DND-41 (cell line): ENCODE measurements at regions not wholly inside any gene's neighbourhood (a gene's known extent, or its start where the extent isn't known, plus 50 kb on each side); places are given as distances from the start of the nearest gene placed in this dataset.

Source experiments
- ATAC-seq: fragments of 200-7000 bp; cut with Tn5 transposase; 3 replicates; pipeline ENCODE4 v1.9.1; 2021; ENCODE audit warnings: low read depth; ENCODE audit not compliant: insufficient read depth
- DNase-seq: peaks from one replicate; pipeline ENCODE4 v3.0.0-alpha.2; 2020
- H2AFZ ChIP-seq: 2 replicates; pipeline ENCODE4 v1.6.0; 2012; ENCODE audit warnings: low read depth, low read length
- H3K27ac ChIP-seq: 2 replicates; pipeline ENCODE4 v1.5.1; 2012; ENCODE audit warnings: low read length, inconsistent platforms
- H3K27me3 ChIP-seq: fragments of 200-600 bp; sonication (generic); 2 replicates; pipeline ENCODE4 v1.6.0; 2012; ENCODE audit warnings: low read length, mild to moderate bottlenecking, inconsistent platforms; ENCODE audit not compliant: insufficient read depth, poor library complexity
- H3K36me3 ChIP-seq: 2 replicates; pipeline ENCODE4 v1.5.1; 2012; ENCODE audit warnings: low read length, inconsistent platforms; ENCODE audit not compliant: insufficient read depth
- H3K4me1 ChIP-seq: 2 replicates; pipeline ENCODE4 v1.5.1; 2012; ENCODE audit warnings: mild to moderate bottlenecking, low read length; ENCODE audit not compliant: insufficient read depth
- H3K4me2 ChIP-seq: 2 replicates; pipeline ENCODE4 v1.6.0; 2012; ENCODE audit warnings: mild to moderate bottlenecking, moderate library complexity, low read length, inconsistent platforms; ENCODE audit not compliant: insufficient read depth
- H3K4me3 ChIP-seq, 2 experiments: fragments of 200-600 bp in 1 of 2; shearing (Covaris generic) in 1 of 2; 2 replicates each; pipeline ENCODE4 v1.5.1; 2012 to 2016; ENCODE audit warnings: inconsistent platforms in 2 of 2, low read length in 2 of 2, mild to moderate bottlenecking in 2 of 2, low read depth in 1 of 2, moderate library complexity in 1 of 2
- H3K79me2 ChIP-seq: 2 replicates; pipeline ENCODE4 v1.6.0; 2012; ENCODE audit warnings: low read length, inconsistent platforms; ENCODE audit not compliant: insufficient read depth
- H3K9ac ChIP-seq: 2 replicates; pipeline ENCODE4 v1.6.0; 2012; ENCODE audit warnings: low read depth, mild to moderate bottlenecking, inconsistent platforms, low read length, moderate library complexity
- H3K9me3 ChIP-seq: 2 replicates; pipeline ENCODE4 v1.5.1; 2012; ENCODE audit warnings: low read length, moderate library complexity, mild to moderate bottlenecking, inconsistent platforms; ENCODE audit not compliant: insufficient read depth, severe bottlenecking
- H4K20me1 ChIP-seq: 2 replicates; pipeline ENCODE4 v1.6.0; 2012; ENCODE audit warnings: low read length; ENCODE audit not compliant: insufficient read depth
- CTCF ChIP-seq: IDR thresholded peaks from 2 replicates; pipeline ENCODE4 v1.5.1; 2012; ENCODE audit warnings: borderline replicate concordance, low read length, moderate library complexity, mild to moderate bottlenecking; ENCODE audit not compliant: poor library complexity, severe bottlenecking; ENCODE audit errors: extremely low read depth
- EZH2 ChIP-seq: IDR thresholded peaks from 3 replicates; pipeline ENCODE4 v1.6.1; 2012; ENCODE audit warnings: borderline replicate concordance, low read depth, mild to moderate bottlenecking, moderate library complexity, low read length, inconsistent platforms; ENCODE audit not compliant: severe bottlenecking

- H3K9me3 ChIP-seq = no peaks in the 10 kb centered on the region
- H2AFZ ChIP-seq = no peak overlapping the region
- no peaks in the 10 kb centered on the region for H3K4me1 ChIP-seq
- no peak for ATAC-seq
- H4K20me1 ChIP-seq = no peaks in the 10 kb centered on the region
- no peak overlapping the region for H3K9ac ChIP-seq
- H3K27me3 ChIP-seq = no peaks in the 10 kb centered on the region
- DNase-seq = no peak
- no peak overlapping the region for H3K4me2 ChIP-seq
- no peak overlapping the region for H3K4me3 ChIP-seq
- no peak overlapping the region for H3K27ac ChIP-seq
- H3K36me3 ChIP-seq = no peaks in the 10 kb centered on the region
- no peaks in the 10 kb centered on the region for H3K79me2 ChIP-seq
- TF ChIP-seq CTCF (no peak), EZH2 (no peak)
Measured at GRCh38 chr13:60970736-60971135, 444.9 kb downstream of the PCDH20 start.

- no peaks in the 10 kb centered on the region for H3K36me3 ChIP-seq
- TF ChIP-seq EZH2 (no peak), CTCF (no peak)
- ATAC-seq (no peak), DNase-seq (no peak)
- no peaks in the 10 kb centered on the region for H3K79me2 ChIP-seq
- H2AFZ ChIP-seq = no peak overlapping the region
- H3K4me1 ChIP-seq = no peaks in the 10 kb centered on the region
- H3K27ac ChIP-seq = no peak overlapping the region
- H3K4me3 ChIP-seq = no peak overlapping the region
- no peaks in the 10 kb centered on the region for H3K27me3 ChIP-seq
- H3K9ac ChIP-seq = no peak overlapping the region
- H4K20me1 ChIP-seq = no peaks in the 10 kb centered on the region
- H3K4me2 ChIP-seq = no peak overlapping the region
- no peaks in the 10 kb centered on the region for H3K9me3 ChIP-seq
Measured at GRCh38 chr13:60969656-60970055, 446.0 kb downstream of the PCDH20 start.

- H3K4me2 ChIP-seq = no peak overlapping the region
- H3K27ac ChIP-seq = no peak overlapping the region
- no peaks in the 10 kb centered on the region for H3K9me3 ChIP-seq
- TF ChIP-seq CTCF = no peak
- TF ChIP-seq EZH2 = no peak
- H2AFZ ChIP-seq = no peak overlapping the region
- ATAC-seq (no peak), DNase-seq (no peak)
- no peaks in the 10 kb centered on the region for H3K4me1 ChIP-seq
- H3K27me3 ChIP-seq = no peaks in the 10 kb centered on the region
- no peaks in the 10 kb centered on the region for H4K20me1 ChIP-seq
- H3K79me2 ChIP-seq = no peaks in the 10 kb centered on the region
- H3K9ac ChIP-seq = no peak overlapping the region
- H3K4me3 ChIP-seq = no peak overlapping the region
- no peaks in the 10 kb centered on the region for H3K36me3 ChIP-seq
Measured at GRCh38 chr13:60959427-60959826, 456.2 kb downstream of the PCDH20 start.

GRCh38 chr13:60957816-60958215 lies 457.8 kb downstream of the PCDH20 start:
- Histone ChIP-seq H3K4me3 (no peak overlapping the region), H2AFZ (no peak overlapping the region), H3K4me2 (no peak overlapping the region), H4K20me1 (no peaks in the 10 kb centered on the region), H3K4me1 (no peaks in the 10 kb centered on the region), H3K9ac (no peak overlapping the region), H3K27ac (no peak overlapping the region), H3K36me3 (no peaks in the 10 kb centered on the region), H3K79me2 (no peaks in the 10 kb centered on the region), H3K27me3 (no peaks in the 10 kb centered on the region), H3K9me3 (no peaks in the 10 kb centered on the region)
- TF ChIP-seq EZH2 (no peak), CTCF (no peak)
- ATAC-seq = no peak
- DNase-seq = no peak
